DOHH2 (cell line): ENCODE measurements at regions not wholly inside any gene's neighbourhood (a gene's known extent, or its start where the extent isn't known, plus 50 kb on each side); places are given as distances from the start of the nearest gene placed in this dataset.

Experiments
- H3F3A ChIP-seq: fragments of 200-600 bp; sonication (generic), shearing (Covaris generic); 2 replicates; pipeline ENCODE4 v1.6.0; 2016; ENCODE audit warnings: antibody characterized with exemption, mild to moderate bottlenecking; ENCODE audit not compliant: control insufficient read depth, insufficient read depth
- H3K27ac ChIP-seq: fragments of 200-600 bp; sonication (generic); 2 replicates; pipeline ENCODE4 v1.5.1; 2014; ENCODE audit warnings: low read depth, mild to moderate bottlenecking, low read length, moderate library complexity
- H3K27me3 ChIP-seq: fragments of 200-600 bp; sonication (generic); 2 replicates; pipeline ENCODE4 v1.6.1; 2014; ENCODE audit warnings: mild to moderate bottlenecking, low read length, mixed read lengths; ENCODE audit not compliant: control insufficient read depth
- H3K36me3 ChIP-seq: fragments of 200-600 bp; sonication (generic); 2 replicates; pipeline ENCODE4 v1.6.1; 2014; ENCODE audit warnings: mild to moderate bottlenecking, low read length, moderate library complexity, mixed read lengths; ENCODE audit not compliant: control insufficient read depth
- H3K4me1 ChIP-seq: fragments of 200-600 bp; sonication (generic); 2 replicates; pipeline ENCODE4 v1.6.1; 2014; ENCODE audit warnings: mild to moderate bottlenecking, low read length, mixed read lengths; ENCODE audit not compliant: control insufficient read depth
- H3K4me2 ChIP-seq: fragments of 200-600 bp; sonication (generic); 2 replicates; pipeline ENCODE4 v1.6.0; 2014; ENCODE audit warnings: mild to moderate bottlenecking, low read length, moderate library complexity
- H3K4me3 ChIP-seq: fragments of 200-600 bp; sonication (generic); 2 replicates; pipeline ENCODE4 v1.5.1; 2014; ENCODE audit warnings: mild to moderate bottlenecking, low read length, mixed read lengths
- H3K79me2 ChIP-seq: fragments of 200-600 bp; sonication (generic); 2 replicates; pipeline ENCODE4 v1.6.1; 2014; ENCODE audit warnings: mild to moderate bottlenecking, low read length, mixed read lengths; ENCODE audit not compliant: control insufficient read depth
- H3K9me2 ChIP-seq: fragments of 200-600 bp; sonication (generic); replicated peaks from 2 replicates; pipeline ENCODE4 v1.6.1; 2014; ENCODE audit warnings: mild to moderate bottlenecking, low read length, mixed read lengths; ENCODE audit not compliant: control insufficient read depth
- H3K9me3 ChIP-seq: fragments of 200-600 bp; sonication (generic); 2 replicates; pipeline ENCODE4 v1.6.1; 2014; ENCODE audit warnings: antibody characterized with exemption, low read length, mixed read lengths; ENCODE audit not compliant: control insufficient read depth, insufficient read depth
- H4K20me1 ChIP-seq: fragments of 200-600 bp; sonication (generic); 2 replicates; pipeline ENCODE4 v1.6.0; 2014; ENCODE audit warnings: low read depth, mild to moderate bottlenecking, antibody characterized with exemption, low read length, moderate library complexity; ENCODE audit not compliant: control insufficient read depth, insufficient read depth
- EZH2phosphoT487 ChIP-seq: fragments of 200-600 bp; sonication (generic); IDR thresholded peaks from 2 replicates; pipeline ENCODE4 v1.6.1; 2017; ENCODE audit warnings: borderline replicate concordance, mild to moderate bottlenecking, antibody characterized with exemption, low read length, moderate library complexity, mixed read lengths
- TF ChIP-seq, protein P1 (sequence below): fragments of 200-600 bp; sonication (generic); IDR thresholded peaks from one replicate; pipeline ENCODE4 v1.5.1; 2014; ENCODE audit warnings: antibody characterized with exemption, mild to moderate bottlenecking, low read depth, low read length; ENCODE audit not compliant: poor library complexity, severe bottlenecking

DNA sequence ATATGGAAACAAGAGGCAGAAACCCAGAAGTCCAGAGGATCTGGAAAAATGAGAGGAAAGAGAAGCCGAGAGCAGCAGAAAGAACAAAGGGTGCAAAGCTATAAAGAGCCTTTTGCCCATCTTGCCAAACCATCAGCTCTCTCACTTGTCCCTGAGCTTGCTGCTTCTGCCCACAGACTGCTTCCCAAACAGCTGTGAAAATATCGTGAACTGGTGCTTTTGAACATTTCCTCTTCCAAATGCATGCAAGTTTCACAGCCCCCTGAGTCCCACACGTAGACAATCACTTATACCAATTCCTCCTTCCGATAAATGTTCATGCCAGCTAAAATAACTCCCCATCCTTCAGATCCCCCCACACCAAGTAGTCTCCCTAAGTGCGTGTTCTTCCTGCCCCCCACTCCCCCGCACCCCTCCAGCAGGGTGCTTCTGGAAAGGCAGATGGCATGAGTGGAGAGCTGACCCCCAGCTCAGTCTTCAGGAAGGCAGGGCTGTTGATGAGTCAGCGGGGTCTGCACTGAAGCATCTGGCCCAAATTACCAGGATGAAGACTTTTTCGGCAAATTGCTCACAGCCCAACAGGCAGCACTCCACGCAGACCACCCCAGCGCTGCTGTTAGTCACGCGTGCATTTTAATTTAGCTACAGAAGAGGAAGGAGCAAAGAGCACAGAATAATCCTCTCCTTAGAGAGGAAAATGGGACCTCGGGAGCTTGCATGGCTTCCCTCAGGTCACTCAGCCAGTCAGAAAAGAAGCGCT is 76.1 kb upstream of the KCNMA1 start:
- peaks cover 37% of the 10 kb centered on the region for H3K27me3 ChIP-seq
- H3K4me2 ChIP-seq: no peak overlapping the region
- no peaks in the 10 kb centered on the region for H3K79me2 ChIP-seq
- no peak overlapping the region for H3K27ac ChIP-seq
- H3K9me2 ChIP-seq: no peaks in the 10 kb centered on the region
- no peaks in the 10 kb centered on the region for H3K9me3 ChIP-seq
- no peaks in the 10 kb centered on the region for H4K20me1 ChIP-seq
- H3K4me1 ChIP-seq: peaks cover 10% of the 10 kb centered on the region
- H3F3A ChIP-seq: no peaks in the 10 kb centered on the region
- H3K36me3 ChIP-seq: no peaks in the 10 kb centered on the region
- H3K4me3 ChIP-seq: no peak overlapping the region
- TF ChIP-seq, protein P1, sequence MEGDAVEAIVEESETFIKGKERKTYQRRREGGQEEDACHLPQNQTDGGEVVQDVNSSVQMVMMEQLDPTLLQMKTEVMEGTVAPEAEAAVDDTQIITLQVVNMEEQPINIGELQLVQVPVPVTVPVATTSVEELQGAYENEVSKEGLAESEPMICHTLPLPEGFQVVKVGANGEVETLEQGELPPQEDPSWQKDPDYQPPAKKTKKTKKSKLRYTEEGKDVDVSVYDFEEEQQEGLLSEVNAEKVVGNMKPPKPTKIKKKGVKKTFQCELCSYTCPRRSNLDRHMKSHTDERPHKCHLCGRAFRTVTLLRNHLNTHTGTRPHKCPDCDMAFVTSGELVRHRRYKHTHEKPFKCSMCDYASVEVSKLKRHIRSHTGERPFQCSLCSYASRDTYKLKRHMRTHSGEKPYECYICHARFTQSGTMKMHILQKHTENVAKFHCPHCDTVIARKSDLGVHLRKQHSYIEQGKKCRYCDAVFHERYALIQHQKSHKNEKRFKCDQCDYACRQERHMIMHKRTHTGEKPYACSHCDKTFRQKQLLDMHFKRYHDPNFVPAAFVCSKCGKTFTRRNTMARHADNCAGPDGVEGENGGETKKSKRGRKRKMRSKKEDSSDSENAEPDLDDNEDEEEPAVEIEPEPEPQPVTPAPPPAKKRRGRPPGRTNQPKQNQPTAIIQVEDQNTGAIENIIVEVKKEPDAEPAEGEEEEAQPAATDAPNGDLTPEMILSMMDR: no peak
- TF ChIP-seq EZH2phosphoT487: no peak

DNA sequence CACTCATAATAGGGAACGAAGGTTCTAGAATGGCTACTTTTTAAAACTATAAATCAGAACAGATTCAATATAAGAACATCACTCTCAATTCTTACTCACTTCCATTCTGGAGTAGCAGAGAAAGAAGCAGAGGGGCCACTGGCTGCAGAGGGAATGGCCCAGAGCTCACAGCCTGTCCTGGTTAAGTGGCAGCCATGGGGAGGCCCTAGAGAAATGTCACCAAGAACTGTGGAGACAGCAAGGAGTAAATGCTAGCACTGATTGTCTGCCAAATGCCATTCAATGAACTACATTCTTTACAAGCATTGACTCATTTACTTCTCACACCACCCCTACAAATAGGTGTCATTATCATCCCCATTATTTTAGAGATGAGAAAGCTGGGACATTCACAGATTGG is 74.6 kb upstream of the KCNMA1 start:
- Histone ChIP-seq H3K4me3 (no peak overlapping the region), H3K4me1 (peaks cover 10% of the 10 kb centered on the region), H3K27me3 (peaks cover 43% of the 10 kb centered on the region), H3K9me2 (no peaks in the 10 kb centered on the region), H3K36me3 (no peaks in the 10 kb centered on the region), H3K4me2 (no peak overlapping the region), H3K27ac (no peak overlapping the region), H3K9me3 (no peaks in the 10 kb centered on the region), H4K20me1 (no peaks in the 10 kb centered on the region), H3F3A (no peaks in the 10 kb centered on the region), H3K79me2 (no peaks in the 10 kb centered on the region)
- no peak for TF ChIP-seq EZH2phosphoT487
- TF ChIP-seq, protein P1: no peak

DNA sequence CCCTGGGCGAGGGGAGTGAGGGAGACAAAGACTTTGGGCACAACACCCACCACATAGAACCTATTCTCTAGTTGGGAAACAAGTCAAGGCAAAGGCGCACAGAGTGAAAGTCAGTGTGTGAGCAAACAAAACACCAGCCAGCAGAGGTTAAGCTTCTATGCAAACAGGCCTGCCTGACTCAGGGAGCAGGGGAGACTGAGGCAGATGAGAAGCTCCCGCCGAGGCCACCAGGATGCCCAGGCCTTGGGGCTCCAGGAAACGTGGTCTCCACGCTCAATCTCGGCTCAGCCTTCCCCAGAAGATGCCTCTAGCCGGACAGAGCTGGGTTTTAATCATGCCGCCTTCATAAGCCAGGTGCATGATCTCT is 74.1 kb upstream of the KCNMA1 start:
- Histone ChIP-seq H3K4me2 (peak overlapping the region; percentile 83), H3K27me3 (peaks cover 43% of the 10 kb centered on the region), H3F3A (no peaks in the 10 kb centered on the region), H4K20me1 (no peaks in the 10 kb centered on the region), H3K9me2 (no peaks in the 10 kb centered on the region), H3K79me2 (no peaks in the 10 kb centered on the region), H3K4me3 (peak overlapping the region; percentile 69), H3K9me3 (no peaks in the 10 kb centered on the region), H3K36me3 (no peaks in the 10 kb centered on the region), H3K4me1 (peaks cover 10% of the 10 kb centered on the region), H3K27ac (no peak overlapping the region)
- no peak for TF ChIP-seq EZH2phosphoT487
- TF ChIP-seq, protein P1: peak; percentile 59
